GM12892 (cell line): ENCODE measurements at regions not wholly inside any gene's neighbourhood (a gene's known extent, or its start where the extent isn't known, plus 50 kb on each side); places are given as distances from the start of the nearest gene placed in this dataset.

Source experiments
- POLR2A ChIP-seq: IDR thresholded peaks from 2 replicates; pipeline ENCODE4 v1.6.1; 2011; ENCODE audit warnings: low read depth, low read length, control low read depth
- TAF1 ChIP-seq: IDR thresholded peaks from 2 replicates; pipeline ENCODE4 v1.6.1; 2011; ENCODE audit warnings: low read depth, mild to moderate bottlenecking, control low read depth, low read length, borderline replicate concordance

GRCh38 chr14:48086516-48086915 is 411.1 kb upstream of the MDGA2 start:
- TF ChIP-seq TAF1 (no peak), POLR2A (no peak)
